Brain microvascular endothelial cell (primary cell): ENCODE measurements at regions not wholly inside any gene's neighbourhood (a gene's known extent, or its start where the extent isn't known, plus 50 kb on each side); places are given as distances from the start of the nearest gene placed in this dataset.

Experiments used
- DNase-seq: peaks from one replicate; pipeline ENCODE4 v3.0.0-alpha.2; 2020
- H3K27ac ChIP-seq: fragments of 250-450 bp; sonication (Bioruptor Pico); 2 replicates; pipeline ENCODE4 v1.5.1; 2020; ENCODE audit warnings: mild to moderate bottlenecking, moderate library complexity
- H3K27me3 ChIP-seq: fragments of 250-450 bp; sonication (Bioruptor Pico); replicated peaks from 2 replicates; pipeline ENCODE4 v1.5.1; 2020; ENCODE audit warnings: mild to moderate bottlenecking
- H3K36me3 ChIP-seq: fragments of 250-450 bp; sonication (Bioruptor Pico); replicated peaks from 2 replicates; pipeline ENCODE4 v1.5.1; 2020; ENCODE audit warnings: mild to moderate bottlenecking
- H3K4me3 ChIP-seq: 2 replicates; pipeline ENCODE4 v1.5.1; 2011; ENCODE audit warnings: low read depth, mild to moderate bottlenecking, control low read depth, low read length, moderate library complexity
- in situ Hi-C: cut with HindIII; loops from 2 replicates; pipeline ENCODE4 v1.10.0; 2017; ENCODE audit warnings: low sequenced_read_pairs, low pct_ligation_motif_present
- TF ChIP-seq, protein P1 (sequence below): IDR thresholded peaks from 2 replicates; pipeline ENCODE4 v1.5.1; 2011; ENCODE audit warnings: low read depth, mild to moderate bottlenecking, moderate library complexity, low read length, control low read depth, inconsistent platforms; ENCODE audit errors: missing control alignments

DNA sequence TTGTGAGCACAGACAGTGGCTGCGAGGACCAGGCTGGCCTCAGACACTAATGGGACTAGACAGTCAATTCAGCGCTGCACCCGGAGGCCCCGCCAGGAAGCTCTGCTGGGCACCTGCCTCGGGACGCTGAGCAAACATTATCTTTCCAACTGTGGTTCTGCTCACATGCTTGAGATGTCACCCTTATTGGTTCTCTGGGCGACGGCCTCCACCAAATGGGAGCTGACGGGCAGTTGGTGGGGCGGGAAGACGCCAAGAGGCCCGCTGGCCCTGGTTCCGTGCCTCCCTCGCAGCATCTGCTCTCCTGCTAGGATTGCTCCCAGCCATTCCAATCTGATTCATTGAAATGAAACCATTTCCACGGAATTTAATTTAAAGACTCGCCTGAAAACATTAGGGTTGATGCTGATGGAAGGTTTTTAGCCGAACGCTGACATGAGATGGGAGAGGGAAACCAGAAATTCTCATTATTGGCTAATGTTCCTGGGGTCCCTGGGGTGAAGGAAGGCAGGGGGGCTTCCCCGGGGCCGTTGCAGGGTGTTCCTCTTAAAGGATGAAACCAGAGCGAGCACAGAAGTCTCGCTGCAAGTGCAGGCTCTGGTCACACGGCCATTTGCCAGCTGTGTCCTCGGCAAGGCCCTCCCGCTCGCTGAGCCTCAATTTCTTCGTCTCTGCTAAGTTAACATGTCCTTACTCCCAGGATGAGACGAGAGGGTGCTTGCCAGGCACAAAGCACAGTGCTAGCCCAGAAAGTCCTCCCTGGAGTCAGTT is 512.2 kb downstream of the NPHP4 start:
- Histone ChIP-seq H3K27ac (no peak overlapping the region), H3K4me3 (no peak overlapping the region), H3K27me3 (no peaks in the 10 kb centered on the region), H3K36me3 (no peaks in the 10 kb centered on the region)
- in situ Hi-C loops, result no loop called here
- DNase-seq, result no peak
- TF ChIP-seq, protein P1, sequence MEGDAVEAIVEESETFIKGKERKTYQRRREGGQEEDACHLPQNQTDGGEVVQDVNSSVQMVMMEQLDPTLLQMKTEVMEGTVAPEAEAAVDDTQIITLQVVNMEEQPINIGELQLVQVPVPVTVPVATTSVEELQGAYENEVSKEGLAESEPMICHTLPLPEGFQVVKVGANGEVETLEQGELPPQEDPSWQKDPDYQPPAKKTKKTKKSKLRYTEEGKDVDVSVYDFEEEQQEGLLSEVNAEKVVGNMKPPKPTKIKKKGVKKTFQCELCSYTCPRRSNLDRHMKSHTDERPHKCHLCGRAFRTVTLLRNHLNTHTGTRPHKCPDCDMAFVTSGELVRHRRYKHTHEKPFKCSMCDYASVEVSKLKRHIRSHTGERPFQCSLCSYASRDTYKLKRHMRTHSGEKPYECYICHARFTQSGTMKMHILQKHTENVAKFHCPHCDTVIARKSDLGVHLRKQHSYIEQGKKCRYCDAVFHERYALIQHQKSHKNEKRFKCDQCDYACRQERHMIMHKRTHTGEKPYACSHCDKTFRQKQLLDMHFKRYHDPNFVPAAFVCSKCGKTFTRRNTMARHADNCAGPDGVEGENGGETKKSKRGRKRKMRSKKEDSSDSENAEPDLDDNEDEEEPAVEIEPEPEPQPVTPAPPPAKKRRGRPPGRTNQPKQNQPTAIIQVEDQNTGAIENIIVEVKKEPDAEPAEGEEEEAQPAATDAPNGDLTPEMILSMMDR, result no peak

DNA sequence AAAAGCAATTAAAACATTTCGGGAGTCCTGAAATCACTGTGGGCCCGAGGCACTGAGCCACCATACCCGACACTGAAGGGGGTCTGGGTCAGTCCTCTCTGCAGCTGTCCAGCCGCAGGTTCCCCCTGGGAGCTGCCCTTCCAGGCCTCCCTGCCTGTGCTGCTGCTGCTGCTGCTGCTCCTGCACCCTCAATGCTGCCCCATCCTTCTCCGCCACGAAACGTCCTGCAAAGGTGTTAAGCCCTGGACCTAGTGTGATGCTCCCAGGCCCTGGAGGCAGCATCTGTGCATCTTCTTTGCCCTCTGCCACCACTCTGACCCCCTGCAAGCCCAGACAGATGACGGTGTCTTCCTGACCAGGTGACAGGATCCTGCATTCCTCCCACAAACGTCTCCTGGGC is 513.3 kb downstream of the NPHP4 start:
- DNase-seq, result no peak
- Histone ChIP-seq H3K27me3 (no peaks in the 10 kb centered on the region), H3K27ac (no peak overlapping the region), H3K36me3 (no peaks in the 10 kb centered on the region), H3K4me3 (no peak overlapping the region)
- in situ Hi-C loops, result no loop called here
- TF ChIP-seq, protein P1, result no peak

DNA sequence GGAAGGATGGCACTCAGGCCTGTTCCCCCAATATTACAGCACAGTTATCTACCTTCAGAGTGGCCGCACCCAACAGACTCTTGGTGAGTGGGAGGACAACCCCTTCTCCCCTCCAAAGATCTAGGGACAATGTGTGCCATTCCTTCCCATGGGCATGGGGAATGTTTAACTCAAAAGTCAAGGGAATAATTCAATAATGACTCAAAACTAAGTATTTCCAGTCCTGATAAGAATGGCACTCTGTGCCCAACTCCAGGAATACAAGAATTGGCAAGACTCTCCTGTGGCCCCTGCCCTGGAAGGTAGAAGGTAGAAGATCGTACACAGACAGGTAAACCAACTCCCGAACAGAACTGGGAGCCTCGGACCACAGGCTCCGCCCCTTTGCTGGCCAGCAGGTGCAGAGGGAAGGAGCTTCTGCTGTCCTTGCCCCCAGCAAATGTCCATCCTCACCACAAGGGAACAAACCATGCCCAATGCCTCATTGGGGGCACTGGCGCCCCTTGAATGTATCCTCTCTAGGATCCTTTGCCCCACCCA is 514.0 kb downstream of the NPHP4 start:
- no peak for DNase-seq
- no peak overlapping the region for H3K4me3 ChIP-seq
- H3K36me3 ChIP-seq, result no peaks in the 10 kb centered on the region
- H3K27ac ChIP-seq, result no peak overlapping the region
- TF ChIP-seq, protein P1, result no peak
- H3K27me3 ChIP-seq, result no peaks in the 10 kb centered on the region
- in situ Hi-C loops, result no loop called here

DNA sequence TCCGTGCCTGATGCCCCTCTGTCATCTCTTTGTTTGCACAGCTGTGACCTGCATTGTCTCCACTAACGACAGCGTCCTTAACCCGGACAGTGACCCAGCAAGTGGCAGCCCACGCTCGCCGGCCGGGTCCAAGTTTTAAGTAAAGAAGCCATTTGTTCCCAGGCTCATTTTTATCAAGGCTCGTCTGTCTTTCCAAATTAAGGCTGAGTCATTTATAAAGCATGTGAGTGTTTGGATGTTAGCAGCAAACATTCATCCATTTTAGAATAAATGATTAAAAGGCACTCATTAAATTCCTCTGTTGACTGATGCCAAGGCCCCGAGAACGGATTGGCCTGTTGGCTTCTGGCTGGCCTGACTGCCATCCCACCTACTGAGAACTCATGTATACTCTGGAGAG is 514.5 kb downstream of the NPHP4 start:
- H3K36me3 ChIP-seq, result no peaks in the 10 kb centered on the region
- TF ChIP-seq, protein P1, result no peak
- DNase-seq, result no peak
- H3K27me3 ChIP-seq, result no peaks in the 10 kb centered on the region
- no peak overlapping the region for H3K27ac ChIP-seq
- H3K4me3 ChIP-seq, result no peak overlapping the region
- in situ Hi-C loops, result no loop called here

DNA sequence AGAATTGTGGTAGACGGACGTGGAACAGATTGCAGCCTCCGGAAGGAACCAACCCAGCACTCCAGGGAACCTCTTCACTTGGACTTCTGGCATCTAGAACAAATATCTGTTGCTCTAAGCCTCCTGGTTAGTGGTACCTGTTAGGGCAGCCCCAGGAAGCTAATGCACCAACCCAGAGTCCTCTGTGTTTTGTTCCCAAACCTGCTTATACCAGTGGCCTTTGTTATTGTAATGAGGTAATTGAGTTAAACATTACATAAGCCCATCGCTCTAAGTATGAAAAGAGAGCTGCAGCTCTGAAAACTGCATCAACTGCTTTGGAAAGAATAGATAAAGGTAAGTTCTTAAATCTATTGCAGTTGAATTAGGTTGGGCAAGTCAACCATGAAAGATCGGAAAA is 516.7 kb downstream of the NPHP4 start:
- H3K4me3 ChIP-seq, result no peak overlapping the region
- in situ Hi-C loops, result no loop called here
- H3K27me3 ChIP-seq, result no peaks in the 10 kb centered on the region
- no peak for DNase-seq
- no peak overlapping the region for H3K27ac ChIP-seq
- TF ChIP-seq, protein P1, result no peak
- H3K36me3 ChIP-seq, result no peaks in the 10 kb centered on the region
